Activated gamma-delta T cell treated with Interleukin-2 at 50 U/mL for 16 hours (primary cell): ENCODE measurements at regions not wholly inside any gene's neighbourhood (a gene's known extent, or its start where the extent isn't known, plus 50 kb on each side); places are given as distances from the start of the nearest gene placed in this dataset.

Source experiments
- DNase-seq: peaks from one replicate; pipeline ENCODE4 v3.0.0-alpha.2; 2020

GRCh38 chr2:160921386-160921964 lies 238.8 kb upstream of the TANK start:
- DNase-seq = no peak

GRCh38 chr2:160924936-160925353 lies 235.3 kb upstream of the TANK start:
- no peak for DNase-seq

GRCh38 chr2:160925956-160926355 lies 234.3 kb upstream of the TANK start:
- DNase-seq = no peak

GRCh38 chr2:160927324-160927723 lies 232.9 kb upstream of the TANK start:
- DNase-seq = no peak

DNA sequence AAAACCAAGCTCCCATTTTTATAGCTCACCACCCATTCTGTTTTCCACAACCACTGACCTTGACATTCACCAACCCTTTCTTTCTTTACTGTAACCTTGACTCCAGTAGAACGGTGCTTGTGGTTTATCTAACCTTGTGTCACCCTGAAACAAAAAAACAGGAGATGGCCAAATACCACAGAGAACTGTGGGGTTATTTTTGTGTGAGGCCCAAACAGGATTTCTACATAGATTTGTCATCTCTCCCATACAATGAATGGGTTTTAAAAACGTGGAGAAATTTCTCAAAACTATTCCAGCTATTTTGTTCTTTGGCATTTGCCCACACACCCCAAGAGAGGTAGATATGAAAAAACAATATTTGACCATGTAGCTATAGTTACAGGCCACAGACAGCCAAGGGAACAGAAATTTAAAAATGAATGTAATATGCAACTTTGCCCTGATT lies 231.3 kb upstream of the TANK start:
- DNase-seq = no peak

GRCh38 chr2:160931531-160931930 lies 228.7 kb upstream of the TANK start:
- no peak for DNase-seq

DNA sequence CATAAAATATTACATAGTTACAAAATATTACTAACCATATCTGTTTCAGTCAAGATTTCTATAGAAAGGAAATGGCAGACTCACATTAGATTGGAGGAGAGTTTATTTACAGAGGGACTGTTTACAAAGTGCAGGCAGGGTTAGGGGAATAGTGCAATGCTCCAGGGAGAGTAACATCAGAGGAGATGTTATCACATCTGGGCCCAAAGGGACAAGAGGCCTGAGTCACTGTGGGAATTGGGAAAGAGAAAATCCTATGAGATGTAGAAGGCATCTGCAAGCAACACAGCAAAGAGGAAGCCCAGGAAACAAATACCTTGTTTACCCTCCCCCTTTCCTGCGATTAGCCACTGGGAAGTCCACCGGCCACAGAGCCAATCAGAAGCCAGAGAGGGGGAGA lies 227.3 kb upstream of the TANK start:
- no peak for DNase-seq

DNA sequence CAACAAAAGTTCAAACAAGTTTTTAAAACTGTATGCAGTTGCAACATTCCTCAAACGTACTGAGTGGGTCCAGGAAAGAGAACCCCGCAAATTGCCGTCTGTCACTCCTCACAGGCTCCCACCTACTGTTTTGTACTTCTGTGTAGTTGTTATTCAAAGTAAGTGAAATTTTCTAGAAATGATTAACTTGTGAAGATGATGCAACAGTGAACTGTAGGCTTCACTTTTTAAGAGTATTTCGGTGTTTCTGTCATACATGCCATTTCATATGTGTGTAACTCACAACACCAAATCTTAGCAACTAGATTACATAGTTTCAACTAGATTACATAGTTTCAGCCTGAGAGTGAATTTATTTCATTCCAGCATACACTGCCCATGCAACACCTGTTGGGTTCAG lies 226.0 kb upstream of the TANK start:
- no peak for DNase-seq

DNA sequence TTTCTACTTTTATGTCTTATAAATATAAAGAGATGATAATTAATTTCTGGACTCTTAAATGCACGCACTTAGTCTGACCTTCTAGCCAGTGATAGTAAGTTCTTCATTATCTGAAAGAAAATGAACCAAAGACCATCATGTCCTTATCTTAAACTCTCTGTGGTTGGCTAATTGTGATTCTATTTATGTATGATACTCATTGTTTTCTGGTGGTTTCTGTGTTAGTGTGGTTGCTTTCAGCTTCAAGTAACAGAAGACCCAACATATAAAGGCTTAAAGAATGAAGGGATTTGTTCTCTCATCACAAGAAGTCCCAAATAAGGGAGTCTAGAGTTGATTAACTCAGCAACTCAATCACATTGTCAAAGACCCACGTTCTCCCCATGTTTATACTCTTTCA lies 225.2 kb upstream of the TANK start:
- DNase-seq = no peak

DNA sequence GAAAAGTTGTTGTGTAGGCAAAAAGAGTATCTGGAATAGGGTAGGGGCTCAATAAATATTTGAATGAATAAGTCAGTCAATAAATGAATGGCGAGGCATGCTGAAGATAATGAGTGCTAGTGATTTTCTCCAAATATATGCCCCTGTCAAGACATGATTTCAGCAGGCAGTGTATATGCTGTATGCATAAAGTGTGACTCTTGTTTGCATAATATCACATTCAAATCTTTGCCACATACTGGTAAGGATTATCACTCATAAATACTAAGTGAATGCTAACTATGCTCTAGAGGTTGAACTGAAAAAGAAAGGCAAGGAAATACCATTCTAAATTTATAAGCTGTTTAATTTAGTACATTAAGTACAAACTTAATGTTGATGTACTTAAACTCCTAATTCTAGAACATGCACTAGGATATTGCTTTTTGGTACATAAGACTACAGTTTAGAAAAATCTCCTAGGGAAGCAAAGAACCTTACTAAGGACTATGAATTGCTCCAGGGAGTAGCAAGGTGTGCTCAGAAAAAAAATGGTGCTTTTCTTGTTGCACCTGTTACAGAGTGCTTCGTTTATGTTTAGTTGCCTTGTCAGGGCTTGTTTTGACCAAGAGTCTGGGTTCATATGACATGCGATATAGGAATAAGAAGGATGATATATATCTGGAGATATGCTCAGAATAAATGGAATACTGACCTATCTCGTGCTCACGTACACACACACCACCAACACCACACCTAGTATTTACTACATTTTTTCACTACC lies 224.0 kb upstream of the TANK start:
- no peak for DNase-seq

DNA sequence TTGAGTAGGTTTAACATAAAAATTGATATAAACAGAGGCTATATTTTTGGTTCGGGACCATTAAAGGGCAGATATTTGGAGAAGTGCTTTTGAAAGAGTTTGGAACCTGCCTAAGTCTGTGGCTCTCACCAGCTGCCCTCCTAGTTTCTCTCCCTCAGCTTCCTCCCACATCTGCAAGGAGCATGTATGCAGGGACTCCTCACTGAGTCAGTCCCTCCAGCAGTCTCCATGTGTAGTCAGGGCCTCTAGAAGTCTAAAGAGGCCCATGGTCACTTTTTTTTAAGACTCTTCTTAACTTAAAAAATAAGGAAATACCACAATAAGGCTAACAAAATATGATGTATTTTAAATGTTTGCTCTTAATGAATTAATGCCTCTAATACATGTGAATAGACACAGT lies 220.0 kb upstream of the TANK start:
- no peak for DNase-seq

GRCh38 chr2:160940699-160941098 lies 219.5 kb upstream of the TANK start:
- no peak for DNase-seq

- no peak for DNase-seq
These were observed 218.9 kb upstream of the TANK start for GRCh38 chr2:160941290-160941846.

DNA sequence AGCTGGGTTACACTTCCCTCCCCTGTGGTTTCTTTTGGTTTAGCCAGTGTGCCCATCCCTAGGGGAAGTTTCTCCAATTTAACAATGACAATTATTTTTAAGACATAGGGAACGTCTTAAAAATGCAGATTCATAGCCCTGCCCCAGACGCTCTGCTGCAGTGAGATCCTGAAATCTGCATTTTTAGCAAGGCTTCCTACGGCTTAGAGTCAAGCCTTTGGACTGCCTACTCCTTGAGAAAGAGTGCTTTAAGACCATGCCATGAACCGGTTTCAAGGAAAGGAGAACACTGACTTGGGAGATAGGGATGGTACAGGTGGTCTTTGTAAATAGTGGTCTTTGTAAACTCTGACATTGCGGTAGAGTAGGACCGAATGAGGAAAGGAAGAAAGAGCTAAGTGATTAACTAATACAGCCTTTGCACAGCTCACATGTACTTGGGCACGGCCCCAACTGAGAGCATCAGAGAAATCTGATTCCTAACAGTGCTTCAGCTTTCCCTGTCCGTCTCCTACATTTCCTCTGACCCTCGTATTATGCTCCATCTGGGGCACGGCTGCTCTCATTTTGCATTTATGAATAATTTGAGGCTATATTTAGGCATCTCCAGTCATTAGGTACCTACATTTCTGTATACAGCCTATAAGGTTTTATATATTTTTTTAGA lies 217.6 kb upstream of the TANK start:
- DNase-seq = no peak

- DNase-seq = no peak
These were observed 216.8 kb upstream of the TANK start for GRCh38 chr2:160943414-160943813.

DNA sequence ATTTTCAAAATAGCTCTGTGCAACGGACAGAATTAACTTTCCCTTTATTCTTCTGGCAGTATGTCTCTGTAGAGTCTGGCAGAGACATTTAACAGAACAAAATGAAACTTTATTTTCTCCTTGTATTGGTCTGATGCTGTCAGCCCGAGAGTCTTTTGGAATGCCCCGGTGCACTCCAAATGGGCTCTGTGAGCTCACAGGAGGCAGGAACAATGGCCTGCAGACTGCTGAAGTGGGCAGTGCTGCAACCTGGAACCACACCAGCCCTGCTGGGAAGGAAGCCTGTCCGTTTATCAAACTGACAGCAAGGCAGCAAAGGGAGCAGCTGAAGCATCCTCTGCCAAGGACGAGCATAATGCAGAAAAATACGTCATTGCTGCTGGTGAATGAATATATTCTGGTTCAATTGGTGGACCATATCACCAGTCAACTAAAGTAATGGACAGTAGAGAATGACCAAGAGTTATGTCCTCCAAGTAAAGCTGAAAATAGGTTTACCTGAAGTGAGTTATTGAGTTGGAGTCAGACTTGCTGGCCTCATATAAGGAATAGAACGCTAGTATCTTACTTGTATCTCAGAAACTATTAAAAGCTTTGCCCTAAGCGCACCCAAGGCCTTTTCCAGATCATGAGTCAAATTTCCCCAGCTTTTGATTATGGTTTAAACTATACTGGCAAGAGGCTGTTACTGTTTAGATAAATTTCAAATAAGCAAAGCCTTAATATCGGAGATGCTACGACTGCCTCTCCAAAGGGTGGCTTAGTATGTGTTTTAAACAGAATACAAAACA lies 207.6 kb upstream of the TANK start:
- no peak for DNase-seq

DNA sequence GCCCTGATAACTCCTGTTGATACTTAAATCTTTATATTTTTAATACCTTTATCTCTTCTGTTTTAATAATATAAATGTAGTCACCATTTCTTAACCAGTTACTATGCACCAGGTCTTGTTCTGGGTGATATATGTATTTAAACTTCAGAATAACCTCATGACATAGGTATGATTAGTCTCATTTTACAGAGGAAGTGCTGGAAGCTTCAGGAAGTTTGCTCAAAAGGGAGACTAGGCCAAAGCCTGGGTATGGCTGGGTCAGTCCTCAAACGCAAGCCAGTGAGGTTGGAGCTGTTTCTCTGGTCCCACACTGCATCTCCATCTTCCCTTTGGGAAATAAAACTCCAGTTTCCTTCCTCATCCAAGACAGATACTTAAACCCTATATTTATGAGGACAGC lies 204.7 kb upstream of the TANK start:
- DNase-seq = no peak

DNA sequence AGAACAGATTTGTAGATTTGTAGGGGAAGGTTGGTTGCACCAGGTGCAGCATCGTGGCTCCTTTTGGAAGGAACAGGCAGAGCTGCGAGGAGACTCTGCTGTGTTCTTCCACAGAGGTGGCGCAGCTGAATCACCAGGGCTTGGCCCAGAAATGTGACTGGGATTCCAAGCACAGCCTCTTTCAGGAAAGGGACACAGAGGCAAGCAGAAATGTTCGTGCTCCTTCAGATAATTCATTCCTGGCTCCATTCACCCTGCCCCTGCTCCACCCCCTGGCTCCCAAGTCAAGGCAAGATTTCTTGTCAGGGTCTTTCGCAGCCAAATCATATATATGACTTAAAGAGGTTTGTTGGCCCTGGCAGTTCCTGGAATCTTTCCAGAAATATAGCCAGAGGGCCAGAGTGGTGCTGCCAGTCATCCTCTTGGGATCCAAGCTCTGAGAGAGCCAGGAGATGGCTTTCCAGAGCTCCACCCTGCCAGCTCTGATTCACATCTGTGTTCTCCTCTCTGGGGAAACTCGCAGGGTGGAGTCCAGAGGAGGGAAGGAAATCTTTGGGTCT lies 203.9 kb upstream of the TANK start:
- DNase-seq = no peak

DNA sequence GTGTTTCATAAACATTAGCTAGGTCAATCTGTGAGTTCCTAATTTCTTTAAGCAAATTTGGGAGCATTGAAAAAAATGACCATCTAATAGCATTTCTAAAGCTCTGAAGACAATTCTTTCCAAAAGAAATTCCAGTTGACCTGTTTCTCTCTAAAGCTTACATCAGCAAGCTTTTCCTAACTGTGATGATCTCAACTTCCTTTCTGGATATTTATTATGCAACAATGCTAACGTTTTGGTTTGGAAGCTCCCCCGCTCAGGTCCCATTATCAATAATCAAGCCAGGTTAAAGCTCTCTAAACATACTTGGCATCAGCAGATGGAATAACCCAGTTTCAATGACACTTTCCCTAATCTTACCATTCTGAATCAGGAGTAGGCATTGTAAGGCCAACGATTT lies 196.3 kb upstream of the TANK start:
- DNase-seq = no peak

DNA sequence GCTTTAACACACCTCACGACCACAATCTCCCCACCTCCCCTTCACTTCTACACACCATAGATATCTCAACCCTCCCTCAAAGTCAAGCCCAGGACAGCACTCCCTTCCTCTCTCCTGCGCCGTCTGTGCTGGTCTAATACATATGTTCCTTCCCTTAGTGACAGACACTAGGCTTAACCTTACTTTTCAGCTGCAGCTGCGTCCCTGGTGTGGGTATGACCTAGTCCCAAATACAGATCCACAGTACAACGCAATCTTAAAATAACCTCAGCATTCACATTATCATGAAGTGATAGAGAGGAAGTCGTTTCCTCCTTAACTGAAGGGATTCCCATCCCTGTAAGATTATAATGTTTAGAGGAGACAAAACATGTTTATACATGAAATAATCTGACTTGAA lies 192.7 kb upstream of the TANK start:
- no peak for DNase-seq

- DNase-seq = no peak
These were observed 192.0 kb upstream of the TANK start for GRCh38 chr2:160968183-160968582.

- no peak for DNase-seq
These were observed 189.9 kb upstream of the TANK start for GRCh38 chr2:160970052-160970965.
